ENCODE measurements at regions not wholly inside any gene's neighbourhood (a gene's known extent, or its start where the extent isn't known, plus 50 kb on each side); places are given as distances from the start of the nearest gene placed in this dataset.
"Not testable (repeated sequence)": the region's sequence is repeated elsewhere in the genome, so short reads cannot be mapped to it uniquely, and the experiment has no call there.

GRCh38 chr17:71779482-71779881, 341.3 kb upstream of the SOX9 start:
- Histone ChIP-seq H3K79me1 (ENCODE audit: low read length) (no peaks in the 10 kb centered on the region), H3K9me3 (ENCODE audit: insufficient read depth, low read depth, low read length) (no peaks in the 10 kb centered on the region), H4K91ac (ENCODE audit: low read depth, low read length) (no peak overlapping the region), H4K8ac (ENCODE audit: low read depth, low read length) (no peak overlapping the region), H2AFZ (ENCODE audit: insufficient read depth, low read length, poor library complexity) (no peak overlapping the region), H3K4me1 (ENCODE audit: control insufficient read depth in 1 of 2, insufficient read depth in 2 of 2, low read length in 2 of 2) (no peaks in the 10 kb centered on the region), H2AK5ac (ENCODE audit: low read length) (no peak overlapping the region), H3K9ac (ENCODE audit: low read length) (no peak overlapping the region), H3K36me3 (ENCODE audit: control insufficient read depth in 1 of 2, insufficient read depth in 2 of 2, low read length in 2 of 2) (no peaks in the 10 kb centered on the region), H3K14ac (ENCODE audit: low read length) (no peak overlapping the region), H3K18ac (ENCODE audit: low read length) (no peak overlapping the region), H3K27ac (ENCODE audit: low read depth, low read length) (no peak overlapping the region), H2BK5ac (ENCODE audit: low read depth, low read length, poor library complexity) (no peak overlapping the region), H2BK120ac (ENCODE audit: insufficient read depth, low read length, poor library complexity) (no peak overlapping the region), H4K12ac (ENCODE audit: low read depth, low read length) (no peak overlapping the region), H3K23ac (ENCODE audit: low read length) (no peak overlapping the region), H3K4me3 (ENCODE audit: low read depth, low read length) (no peak overlapping the region), H3K4me2 (ENCODE audit: low read length) (no peak overlapping the region), H2BK12ac (ENCODE audit: low read length) (no peak overlapping the region), H3K79me2 (ENCODE audit: control insufficient read depth, insufficient read depth, low read length, poor library complexity) (no peaks in the 10 kb centered on the region), H3K27me3 (ENCODE audit: insufficient read depth, low read length) (no peaks in the 10 kb centered on the region), H3K4ac (ENCODE audit: low read depth, low read length) (no peak overlapping the region)
- WGBS (ENCODE audit: extremely low coverage, insufficient coverage, insufficient read length), result no CpG with 5 or more reads among the region's 3 CpGs
- no peak for DNase-seq

- H4K91ac ChIP-seq (ENCODE audit: low read depth, low read length), result no peak overlapping the region
- no peak overlapping the region for H2BK12ac ChIP-seq (ENCODE audit: low read length)
- H2BK5ac ChIP-seq (ENCODE audit: low read depth, low read length, poor library complexity), result no peak overlapping the region
- H3K4me3 ChIP-seq (ENCODE audit: low read depth, low read length), result no peak overlapping the region
- H3K23ac ChIP-seq (ENCODE audit: low read length), result peak overlapping the region; percentile 66
- H2AFZ ChIP-seq (ENCODE audit: insufficient read depth, low read length, poor library complexity), result no peak overlapping the region
- no peaks in the 10 kb centered on the region for H3K27me3 ChIP-seq (ENCODE audit: insufficient read depth, low read length)
- H3K14ac ChIP-seq (ENCODE audit: low read length), result no peak overlapping the region
- H4K8ac ChIP-seq (ENCODE audit: low read depth, low read length), result no peak overlapping the region
- no peaks in the 10 kb centered on the region for H3K79me1 ChIP-seq (ENCODE audit: low read length)
- no peaks in the 10 kb centered on the region for H3K79me2 ChIP-seq (ENCODE audit: control insufficient read depth, insufficient read depth, low read length, poor library complexity)
- no peak overlapping the region for H3K4ac ChIP-seq (ENCODE audit: low read depth, low read length)
- H3K9me3 ChIP-seq (ENCODE audit: insufficient read depth, low read depth, low read length), result no peaks in the 10 kb centered on the region
- H3K4me2 ChIP-seq (ENCODE audit: low read length), result no peak overlapping the region
- no peak overlapping the region for H2AK5ac ChIP-seq (ENCODE audit: low read length)
- H3K9ac ChIP-seq (ENCODE audit: low read length), result no peak overlapping the region
- H3K27ac ChIP-seq (ENCODE audit: low read depth, low read length), result no peak overlapping the region
- no peaks in the 10 kb centered on the region for H3K4me1 ChIP-seq (ENCODE audit: control insufficient read depth in 1 of 2, insufficient read depth in 2 of 2, low read length in 2 of 2)
- H3K36me3 ChIP-seq (ENCODE audit: control insufficient read depth in 1 of 2, insufficient read depth in 2 of 2, low read length in 2 of 2), result no peaks in the 10 kb centered on the region
- no peak overlapping the region for H4K12ac ChIP-seq (ENCODE audit: low read depth, low read length)
- H3K18ac ChIP-seq (ENCODE audit: low read length), result no peak overlapping the region
- no peak for DNase-seq
- no peak overlapping the region for H2BK120ac ChIP-seq (ENCODE audit: insufficient read depth, low read length, poor library complexity)
Measured at GRCh38 chr17:71780596-71780995, 340.2 kb upstream of the SOX9 start.

GRCh38 chr17:71782021-71782420, 338.8 kb upstream of the SOX9 start:
- H3K18ac ChIP-seq (ENCODE audit: low read length); H3K36me3 ChIP-seq (ENCODE audit: control insufficient read depth in 1 of 2, insufficient read depth in 2 of 2, low read length in 2 of 2); H3K4ac ChIP-seq (ENCODE audit: low read depth, low read length); H3K4me3 ChIP-seq (ENCODE audit: low read depth, low read length); H3K4me1 ChIP-seq (ENCODE audit: control insufficient read depth in 1 of 2, insufficient read depth in 2 of 2, low read length in 2 of 2); H4K91ac ChIP-seq (ENCODE audit: low read depth, low read length); H4K12ac ChIP-seq (ENCODE audit: low read depth, low read length); H3K79me2 ChIP-seq (ENCODE audit: control insufficient read depth, insufficient read depth, low read length, poor library complexity); H3K14ac ChIP-seq (ENCODE audit: low read length); H2BK120ac ChIP-seq (ENCODE audit: insufficient read depth, low read length, poor library complexity); H2BK12ac ChIP-seq (ENCODE audit: low read length); H3K23ac ChIP-seq (ENCODE audit: low read length); H2AFZ ChIP-seq (ENCODE audit: insufficient read depth, low read length, poor library complexity); H3K9me3 ChIP-seq (ENCODE audit: insufficient read depth, low read depth, low read length); H2BK5ac ChIP-seq (ENCODE audit: low read depth, low read length, poor library complexity); H3K27ac ChIP-seq (ENCODE audit: low read depth, low read length); H2AK5ac ChIP-seq (ENCODE audit: low read length); DNase-seq; H3K27me3 ChIP-seq (ENCODE audit: insufficient read depth, low read length); H3K79me1 ChIP-seq (ENCODE audit: low read length); H3K9ac ChIP-seq (ENCODE audit: low read length); H3K4me2 ChIP-seq (ENCODE audit: low read length); H4K8ac ChIP-seq (ENCODE audit: low read depth, low read length): not testable (repeated sequence)
- WGBS (ENCODE audit: extremely low coverage, insufficient coverage, insufficient read length), result no CpG with 5 or more reads among the region's 8 CpGs

GRCh38 chr17:71790791-71791190, 330.0 kb upstream of the SOX9 start:
- no peaks in the 10 kb centered on the region for H3K79me1 ChIP-seq (ENCODE audit: low read length)
- H3K18ac ChIP-seq (ENCODE audit: low read length), result no peak overlapping the region
- H3K4ac ChIP-seq (ENCODE audit: low read depth, low read length), result no peak overlapping the region
- no CpG with 5 or more reads among the region's 4 CpGs for WGBS (ENCODE audit: extremely low coverage, insufficient coverage, insufficient read length)
- no peak overlapping the region for H3K23ac ChIP-seq (ENCODE audit: low read length)
- no peaks in the 10 kb centered on the region for H3K4me1 ChIP-seq (ENCODE audit: control insufficient read depth in 1 of 2, insufficient read depth in 2 of 2, low read length in 2 of 2)
- H3K4me3 ChIP-seq (ENCODE audit: low read depth, low read length), result no peak overlapping the region
- no peak overlapping the region for H2AK5ac ChIP-seq (ENCODE audit: low read length)
- no peak overlapping the region for H2AFZ ChIP-seq (ENCODE audit: insufficient read depth, low read length, poor library complexity)
- no peak for DNase-seq
- H3K27me3 ChIP-seq (ENCODE audit: insufficient read depth, low read length), result no peaks in the 10 kb centered on the region
- no peak overlapping the region for H3K4me2 ChIP-seq (ENCODE audit: low read length)
- no peak overlapping the region for H2BK12ac ChIP-seq (ENCODE audit: low read length)
- no peak overlapping the region for H3K14ac ChIP-seq (ENCODE audit: low read length)
- no peaks in the 10 kb centered on the region for H3K9me3 ChIP-seq (ENCODE audit: insufficient read depth, low read depth, low read length)
- H2BK5ac ChIP-seq (ENCODE audit: low read depth, low read length, poor library complexity), result no peak overlapping the region
- H3K36me3 ChIP-seq (ENCODE audit: control insufficient read depth in 1 of 2, insufficient read depth in 2 of 2, low read length in 2 of 2), result peaks cover 0 to 2% of the 10 kb centered on the region in 2 experiments
- H4K12ac ChIP-seq (ENCODE audit: low read depth, low read length), result no peak overlapping the region
- H2BK120ac ChIP-seq (ENCODE audit: insufficient read depth, low read length, poor library complexity), result no peak overlapping the region
- H3K27ac ChIP-seq (ENCODE audit: low read depth, low read length), result no peak overlapping the region
- H4K8ac ChIP-seq (ENCODE audit: low read depth, low read length), result no peak overlapping the region
- H3K9ac ChIP-seq (ENCODE audit: low read length), result no peak overlapping the region
- no peak overlapping the region for H4K91ac ChIP-seq (ENCODE audit: low read depth, low read length)
- no peaks in the 10 kb centered on the region for H3K79me2 ChIP-seq (ENCODE audit: control insufficient read depth, insufficient read depth, low read length, poor library complexity)
